ACHN (cell line): ENCODE measurements at regions not wholly inside any gene's neighbourhood (a gene's known extent, or its start where the extent isn't known, plus 50 kb on each side); places are given as distances from the start of the nearest gene placed in this dataset.

Experiments used
- DNase-seq: peaks from one replicate; pipeline ENCODE4 v3.0.0-alpha.2; 2015
- in situ Hi-C: cut with HindIII; loops from 2 replicates; pipeline ENCODE4 v1.10.0; 2017; ENCODE audit warnings: low sequenced_read_pairs, low pct_ligation_motif_present, low pct_unique_long_range_greater_than_20kb

- in situ Hi-C loops, result no loop called here
- DNase-seq, result no peak
These were observed 54.0 kb downstream of the C11orf91 start for GRCh38 chr11:33646629-33647028.

DNA sequence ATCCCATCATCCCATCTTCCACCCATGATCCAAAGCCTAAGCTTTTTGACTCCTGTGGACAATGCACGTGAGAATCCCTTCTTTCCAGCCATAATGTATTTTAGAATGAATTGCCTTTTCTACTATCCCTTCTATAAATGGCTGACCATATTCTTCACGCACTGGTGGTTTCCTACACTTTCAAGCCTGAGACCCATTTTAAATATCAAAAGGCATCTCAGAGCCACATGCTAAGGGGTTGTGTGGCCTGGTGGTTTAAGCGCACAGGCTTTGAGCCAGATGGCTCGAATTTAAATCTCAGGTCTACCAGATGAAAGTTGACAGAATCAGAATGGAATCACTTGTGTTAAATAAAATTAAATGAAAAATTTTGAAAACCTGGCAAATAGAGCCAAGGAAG lies 54.5 kb downstream of the C11orf91 start:
- DNase-seq, result no peak
- in situ Hi-C loops, result no loop called here

DNA sequence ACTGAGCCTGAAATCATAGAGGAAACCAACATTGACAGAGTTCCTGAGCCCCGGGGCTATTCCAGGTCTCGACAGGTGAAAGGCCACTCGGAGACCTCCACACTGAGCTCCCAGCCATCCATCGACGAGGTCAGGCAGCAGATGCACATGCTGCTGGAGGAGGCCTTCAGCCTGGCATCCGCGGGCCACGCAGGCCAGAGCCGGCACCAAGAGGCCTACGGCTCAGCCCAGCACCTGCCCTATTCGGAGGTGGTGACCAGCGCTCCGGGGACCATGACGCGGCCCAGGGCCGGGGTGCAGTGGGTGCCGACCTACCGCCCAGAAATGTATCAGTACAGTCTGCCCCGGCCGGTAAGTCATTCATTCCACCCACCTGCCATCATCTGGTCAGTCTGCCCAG lies 54.9 kb downstream of the C11orf91 start:
- DNase-seq, result no peak
- in situ Hi-C loops, result no loop called here

- in situ Hi-C loops, result no loop called here
- no peak for DNase-seq
These were observed 57.3 kb downstream of the C11orf91 start for GRCh38 chr11:33643167-33643824.

DNA sequence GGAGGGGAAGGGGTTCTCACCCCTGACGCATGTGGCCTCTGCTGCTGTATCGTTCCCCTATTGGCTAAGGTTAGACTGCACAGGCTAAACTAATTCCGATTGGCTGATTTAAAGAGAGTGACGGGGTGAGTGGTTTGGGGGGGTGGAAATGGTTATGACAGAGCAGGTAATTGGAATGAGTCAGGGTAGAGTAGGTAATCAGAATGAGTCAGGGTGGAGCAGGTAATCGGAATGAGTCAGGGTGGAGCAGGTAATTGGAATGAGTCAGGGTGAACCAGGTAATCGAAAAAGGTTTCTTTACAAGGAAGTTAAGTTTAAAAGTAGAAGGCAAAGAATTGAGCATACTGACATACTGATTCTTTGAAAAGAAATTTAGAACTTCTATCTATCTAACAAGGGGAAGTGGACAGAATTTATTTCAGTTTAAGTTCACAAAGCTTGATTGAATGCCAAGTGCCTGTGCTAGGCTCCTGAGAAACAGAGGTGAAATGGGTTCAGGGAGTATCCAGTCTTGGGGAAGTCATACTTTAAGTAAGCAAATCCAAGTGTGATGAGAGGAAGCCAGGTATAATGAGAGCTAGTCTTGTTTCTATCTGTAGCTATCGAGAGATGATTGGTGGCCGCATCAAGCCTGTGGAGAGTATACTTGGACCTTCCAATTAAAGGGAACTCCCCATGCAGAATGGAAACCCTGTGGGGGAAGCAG lies 58.0 kb downstream of the C11orf91 start:
- in situ Hi-C loops, result no loop called here
- DNase-seq, result no peak

DNA sequence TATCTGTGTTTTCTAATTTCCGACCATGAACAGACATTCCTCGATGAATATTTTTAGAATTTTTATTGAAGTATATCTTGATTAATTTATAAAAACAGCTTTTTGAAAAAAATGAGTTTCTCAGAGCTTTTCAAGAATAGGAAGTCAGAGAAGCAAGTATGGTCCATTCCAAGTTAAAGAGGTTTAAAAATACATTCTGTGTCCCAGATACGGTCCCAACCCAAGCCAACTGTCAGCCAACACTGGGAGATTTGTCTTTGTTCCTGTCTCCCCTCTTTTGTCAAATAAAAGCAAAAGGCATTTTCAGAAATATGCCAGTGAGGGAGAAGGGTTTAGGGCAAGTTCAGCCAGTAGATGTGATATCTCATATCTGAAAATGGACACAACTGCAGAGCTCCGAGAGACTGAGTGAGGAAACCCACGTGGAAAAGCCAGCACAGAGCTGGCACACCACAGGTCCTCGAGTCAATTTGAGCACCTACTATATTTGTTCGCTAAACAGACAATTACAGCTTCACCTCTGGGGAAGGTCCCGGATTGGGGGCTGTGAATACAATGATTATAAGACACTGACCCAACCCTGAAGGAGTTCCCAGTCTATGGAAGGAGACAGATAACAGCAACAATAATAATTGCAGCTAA lies 59.8 kb downstream of the C11orf91 start:
- in situ Hi-C loops, result no loop called here
- DNase-seq, result no peak

- in situ Hi-C loops, result no loop called here
- DNase-seq, result no peak
These were observed 62.0 kb downstream of the C11orf91 start for GRCh38 chr11:33638608-33639007.

- no peak for DNase-seq
- in situ Hi-C loops, result no loop called here
These were observed 64.5 kb downstream of the C11orf91 start for GRCh38 chr11:33636104-33636503.

DNA sequence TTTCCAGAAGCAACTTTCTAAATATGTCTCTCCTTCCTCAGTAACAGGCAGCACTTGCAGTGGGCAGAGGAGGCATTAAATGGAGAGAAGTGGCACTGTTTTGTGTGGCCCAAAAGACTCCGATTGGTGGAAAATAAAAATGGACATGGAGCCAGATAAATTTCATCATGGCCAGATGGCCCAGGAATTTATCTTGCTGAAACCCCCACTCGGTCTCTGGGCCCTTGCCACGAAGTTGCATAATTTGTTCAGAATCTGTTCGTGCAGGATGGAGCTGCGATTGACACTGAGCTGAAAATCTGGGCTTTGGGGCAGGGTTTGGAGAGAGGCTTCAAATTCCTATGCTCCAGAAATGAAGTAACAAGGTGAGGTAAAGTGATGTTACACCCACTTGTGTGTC lies 65.5 kb downstream of the C11orf91 start:
- in situ Hi-C loops, result no loop called here
- no peak for DNase-seq

GRCh38 chr11:33634291-33634834 lies 66.3 kb downstream of the C11orf91 start:
- in situ Hi-C loops, result no loop called here
- no peak for DNase-seq

GRCh38 chr11:33633251-33634003 lies 67.2 kb downstream of the C11orf91 start:
- in situ Hi-C loops, result no loop called here
- peak; percentile 34 for DNase-seq

GRCh38 chr11:33631749-33632091 lies 68.9 kb downstream of the C11orf91 start:
- in situ Hi-C loops, result no loop called here

GRCh38 chr11:33630936-33631748 lies 69.5 kb downstream of the C11orf91 start:
- in situ Hi-C loops, result no loop called here
- DNase-seq, result no peak

More at GRCh38 chr11:33631749-33632091, 68.9 kb downstream of the C11orf91 start:
- DNase-seq, result no peak

DNA sequence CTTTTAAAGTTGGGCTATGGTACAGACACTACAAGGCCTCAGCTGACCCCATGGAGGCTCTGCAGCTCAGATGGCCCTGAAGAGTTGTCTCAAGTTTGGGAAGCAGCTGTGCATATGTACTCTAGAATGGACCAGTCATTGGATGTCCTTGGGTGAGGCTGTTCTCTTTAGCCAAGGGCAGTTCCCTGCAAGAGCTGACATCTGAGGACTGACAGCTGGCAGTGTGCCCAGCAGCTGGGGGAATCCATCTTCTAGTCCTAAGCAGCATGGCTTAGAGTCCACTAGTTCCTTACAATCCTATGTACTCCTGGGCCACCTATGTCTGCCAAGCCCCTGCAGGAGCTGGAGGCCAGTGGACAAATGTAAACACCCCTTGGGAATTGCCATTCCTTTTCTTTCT lies 76.5 kb downstream of the C11orf91 start:
- DNase-seq, result no peak
- in situ Hi-C loops, result no loop called here

GRCh38 chr11:33622806-33623205 lies 77.8 kb downstream of the C11orf91 start:
- DNase-seq, result no peak
- in situ Hi-C loops, result no loop called here

DNA sequence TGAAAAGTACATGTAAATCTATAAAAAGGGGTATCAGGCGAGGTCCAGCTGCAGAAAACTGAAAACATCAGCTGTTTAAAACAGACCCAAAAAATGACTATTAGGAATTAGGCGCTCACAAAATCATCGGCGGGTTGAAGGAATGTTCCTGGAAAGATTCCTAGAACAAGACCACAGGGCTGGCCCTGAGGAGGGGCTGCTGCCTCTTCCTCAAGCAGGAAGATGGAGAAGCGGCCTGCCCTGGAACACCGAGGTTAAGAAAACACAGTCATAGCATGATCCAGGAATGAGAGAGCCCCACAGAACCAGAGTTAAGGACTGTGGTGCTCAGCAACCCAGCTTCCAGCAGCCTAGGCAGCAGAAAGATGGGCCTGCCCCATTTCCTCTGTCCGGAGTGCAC lies 78.4 kb downstream of the C11orf91 start:
- DNase-seq, result no peak
- in situ Hi-C loops, result no loop called here

DNA sequence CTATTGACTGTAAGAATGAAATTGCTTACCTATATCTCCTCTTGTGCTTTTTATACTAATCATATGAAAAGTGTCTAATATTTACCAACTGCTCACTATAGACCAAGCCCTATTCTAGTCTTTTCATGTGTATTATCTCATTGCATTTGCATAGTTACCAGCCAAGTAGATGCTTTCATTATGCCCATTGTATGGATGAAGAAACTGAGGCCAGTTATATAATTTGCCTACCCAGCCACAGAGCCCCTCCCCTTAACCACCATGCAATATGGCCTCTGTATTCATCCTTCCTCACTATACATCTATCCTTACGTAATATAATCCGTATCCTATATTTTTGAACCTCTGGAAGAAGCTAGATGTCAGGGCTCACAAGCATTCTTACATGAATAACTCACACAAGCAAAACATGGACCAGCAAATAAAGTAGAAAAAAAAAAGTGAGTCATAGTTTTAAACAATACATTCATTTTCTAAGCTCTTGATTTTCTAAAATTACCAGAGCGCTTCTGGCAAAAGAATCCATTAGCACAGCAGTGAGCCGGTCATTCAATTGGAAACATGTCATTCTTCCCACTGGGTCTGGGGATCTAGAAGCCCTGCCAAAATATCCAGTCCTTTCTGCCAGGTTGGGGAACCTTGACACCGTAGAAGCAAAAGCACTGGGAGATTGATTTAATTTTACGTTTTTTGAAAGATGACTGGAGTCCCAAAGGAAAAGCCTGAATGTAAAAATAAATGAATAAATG lies 80.0 kb downstream of the C11orf91 start:
- in situ Hi-C loops, result no loop called here
- DNase-seq, result no peak

DNA sequence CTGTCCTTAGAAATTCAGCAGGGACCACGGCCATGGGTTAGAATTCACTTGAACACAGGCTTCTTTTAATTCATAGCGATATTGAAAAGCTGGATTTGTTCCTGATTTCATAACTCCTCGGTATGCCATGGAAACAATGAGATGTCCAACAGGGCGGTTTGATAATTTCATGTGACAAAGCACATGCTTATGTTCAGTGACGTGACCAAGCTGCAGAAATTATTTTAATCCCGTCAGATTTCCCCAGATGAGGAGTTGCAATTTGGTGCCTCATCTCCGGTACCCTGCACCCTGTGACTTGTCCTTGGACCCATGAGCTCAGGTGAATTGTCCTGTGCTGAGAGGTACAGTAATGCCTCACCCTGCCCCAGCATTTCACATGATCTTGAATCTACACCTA lies 81.7 kb downstream of the C11orf91 start:
- DNase-seq, result no peak
- in situ Hi-C loops, result no loop called here
